NCI-H748 (cell line): ENCODE measurements at regions not wholly inside any gene's neighbourhood (a gene's known extent, or its start where the extent isn't known, plus 50 kb on each side); places are given as distances from the start of the nearest gene placed in this dataset.
A peak's percentile ranks its signal among the peaks of the same experiment; 100 is the strongest.

ENCODE experiments used
- DNase-seq: peaks from one replicate; lab custom pipeline; 2025; ENCODE audit not compliant: unreplicated experiment; lab: John Stamatoyannopoulos, UW

DNA sequence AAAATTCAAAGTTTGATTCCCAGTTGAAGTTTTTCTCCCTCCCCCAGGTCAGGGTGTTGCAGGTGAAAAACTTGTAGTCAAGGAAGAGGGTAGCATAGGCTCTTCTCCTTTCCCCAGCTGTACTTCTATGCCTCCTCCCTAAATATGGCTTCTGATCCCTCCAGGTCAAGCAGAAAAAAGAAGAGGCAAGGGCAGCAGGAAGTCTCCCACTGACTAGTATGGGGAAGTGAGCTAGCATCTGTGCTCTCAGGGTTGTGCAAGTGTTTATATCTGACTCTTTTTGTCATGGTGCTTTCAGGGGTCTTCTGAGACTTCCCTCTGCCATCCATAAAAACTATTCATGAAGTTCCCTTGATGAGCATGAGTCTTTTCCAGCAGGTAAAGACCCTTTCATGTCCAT is 76.0 kb downstream of the ATPSCKMT start:
- DNase-seq, result no peak

- DNase-seq, result no peak
These were observed 77.4 kb downstream of the ATPSCKMT start for GRCh38 chr5:10172247-10172646.

GRCh38 chr5:10169359-10169758 is 80.3 kb downstream of the ATPSCKMT start:
- DNase-seq, result no peak

DNA sequence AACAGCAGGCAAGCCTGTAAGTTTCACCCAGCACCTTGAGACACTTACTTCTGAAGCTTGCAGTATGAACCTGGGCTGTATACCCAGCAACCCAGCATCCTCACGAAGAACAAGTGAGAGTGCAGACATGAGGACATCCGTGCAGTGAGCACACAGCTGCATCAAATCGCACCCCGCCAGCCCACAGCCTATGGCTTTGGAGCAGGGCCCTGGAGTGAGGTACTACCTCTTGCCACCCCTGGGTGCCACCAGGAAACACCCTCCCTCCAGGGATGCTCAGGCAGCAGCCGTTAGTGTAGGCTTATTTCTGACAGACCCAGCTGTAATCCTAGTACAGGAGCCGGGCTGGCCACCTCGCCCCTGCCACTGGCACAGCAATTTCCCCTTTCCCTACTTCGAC is 81.4 kb downstream of the ATPSCKMT start:
- no peak for DNase-seq

GRCh38 chr5:10167806-10168205 is 81.9 kb downstream of the ATPSCKMT start:
- no peak for DNase-seq

- no peak for DNase-seq
These were observed 83.3 kb downstream of the ATPSCKMT start for GRCh38 chr5:10166392-10166791.

DNA sequence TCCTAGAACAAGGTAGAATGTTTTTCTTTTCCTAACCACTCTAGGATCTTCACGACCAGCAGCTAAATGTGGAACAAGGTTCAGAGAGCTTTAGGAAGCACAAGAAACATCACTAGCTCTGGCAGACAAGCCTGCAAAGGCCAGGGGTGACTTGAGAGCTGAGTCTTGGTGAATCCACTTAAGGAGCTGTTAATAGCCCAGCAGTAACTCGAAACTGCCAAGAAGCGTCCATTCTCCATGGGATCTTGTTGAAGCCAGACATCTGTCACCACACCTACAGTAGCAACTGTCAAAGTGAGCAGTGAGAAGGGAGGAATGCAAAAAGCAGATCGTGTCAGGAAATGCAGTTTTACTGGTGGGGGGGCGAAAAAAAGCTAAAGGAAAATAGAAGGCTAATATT is 87.2 kb downstream of the ATPSCKMT start:
- no peak for DNase-seq

- DNase-seq, result no peak
These were observed 87.9 kb downstream of the ATPSCKMT start for GRCh38 chr5:10161778-10162177.

GRCh38 chr5:10160241-10160640 is 89.4 kb downstream of the ATPSCKMT start:
- DNase-seq, result no peak

DNA sequence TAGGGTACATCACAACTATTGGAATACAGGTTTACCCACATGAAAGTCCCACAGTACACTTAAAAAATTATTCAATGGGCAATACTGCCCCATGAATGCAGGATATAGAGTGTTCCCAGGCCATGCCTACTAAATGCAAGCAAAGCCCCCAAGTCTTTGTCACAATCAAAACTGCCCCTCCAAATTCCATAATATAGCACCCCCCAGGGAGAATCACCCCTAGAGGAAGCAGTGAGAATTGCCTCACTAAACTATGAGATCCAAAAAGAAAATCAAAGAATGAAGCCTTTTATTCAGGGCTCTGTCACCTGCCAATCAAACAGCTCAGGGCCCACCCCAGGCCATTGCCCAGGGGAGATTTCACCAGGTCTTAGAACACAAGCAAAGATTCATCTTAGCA is 90.8 kb downstream of the ATPSCKMT start:
- DNase-seq, result no peak

DNA sequence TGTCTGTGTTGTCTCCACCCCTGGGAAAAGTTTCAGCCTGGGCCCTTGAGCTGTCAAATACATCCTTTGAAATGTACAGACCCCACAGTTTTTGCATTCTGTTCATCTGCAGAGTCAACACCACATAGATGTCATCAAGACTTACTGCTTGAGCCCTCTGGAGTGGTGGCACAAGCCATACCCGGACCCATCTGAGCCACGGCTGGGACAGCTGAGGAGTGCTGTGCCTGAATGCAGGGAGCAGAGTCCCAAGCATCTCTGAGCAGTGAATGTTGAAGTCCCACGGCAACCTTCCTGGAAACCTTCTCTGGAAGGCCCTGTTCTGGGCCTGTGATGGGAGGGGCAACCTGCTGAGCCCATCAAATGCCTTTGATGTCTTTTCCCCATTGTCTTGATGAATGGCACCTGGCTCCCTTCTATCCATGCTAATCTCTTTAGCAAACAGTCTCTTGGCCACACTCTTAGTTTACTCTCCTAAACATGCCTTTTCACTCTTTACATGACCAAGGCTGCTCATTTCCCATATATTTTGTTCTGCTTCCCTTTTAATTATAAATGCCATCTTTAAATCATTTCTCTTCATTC is 92.5 kb downstream of the ATPSCKMT start:
- peak; percentile 95 for DNase-seq

GRCh38 chr5:10155897-10156667 is 93.6 kb downstream of the ATPSCKMT start:
- no peak for DNase-seq

DNA sequence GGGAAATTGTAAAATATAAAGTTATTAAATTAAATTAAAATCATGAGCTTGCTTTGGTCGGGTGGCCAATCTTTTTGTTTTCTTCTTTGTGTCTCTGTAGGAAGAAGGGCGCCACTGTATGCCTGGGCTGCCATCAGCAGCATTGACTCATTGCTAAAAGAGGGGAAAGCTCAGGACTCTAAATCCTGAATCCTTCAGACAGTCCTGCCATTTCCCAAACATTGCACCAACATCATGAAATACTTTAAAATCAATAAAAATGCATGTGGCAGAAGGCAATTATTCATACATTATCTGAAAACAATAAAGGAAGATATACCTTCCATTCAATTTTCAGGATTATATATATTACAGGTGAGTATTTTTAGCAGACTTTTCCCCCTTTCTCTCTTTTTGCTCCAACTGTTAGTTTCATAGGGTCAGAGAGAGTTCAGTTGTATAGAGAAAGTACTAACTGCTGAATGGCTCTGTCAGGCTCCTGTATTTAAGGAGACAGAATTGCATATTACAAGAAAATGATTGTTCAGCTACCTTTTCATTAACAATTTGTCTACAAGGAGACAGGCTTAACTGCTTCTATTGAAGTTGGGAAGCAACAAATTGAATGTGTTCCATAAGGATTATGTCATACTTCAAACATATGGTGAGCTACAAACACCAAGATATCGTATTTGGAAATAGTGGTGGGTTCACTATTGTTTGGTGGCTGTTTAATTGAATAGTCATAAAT is 95.7 kb downstream of the ATPSCKMT start:
- no peak for DNase-seq

DNA sequence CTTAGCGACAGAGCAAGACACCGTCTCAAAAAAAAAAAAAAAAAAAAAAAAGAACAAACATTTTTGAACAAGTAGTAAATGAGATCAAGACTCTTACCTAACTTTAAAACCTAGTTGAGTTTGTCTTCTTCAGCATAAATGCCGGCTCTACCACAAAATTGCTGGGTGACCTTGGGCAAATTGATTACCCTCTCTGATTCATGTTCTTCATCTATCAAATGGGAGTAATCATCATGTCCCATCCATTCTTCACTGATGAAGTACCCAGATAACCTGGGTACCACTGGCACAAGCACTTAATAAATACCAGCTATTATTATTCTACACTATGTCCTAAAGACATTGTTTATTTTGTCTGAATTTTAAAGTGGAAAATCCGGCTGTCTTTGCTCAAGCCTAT is 96.3 kb downstream of the ATPSCKMT start:
- DNase-seq, result no peak

GRCh38 chr5:10151656-10152055 is 98.0 kb downstream of the ATPSCKMT start:
- DNase-seq, result no peak

DNA sequence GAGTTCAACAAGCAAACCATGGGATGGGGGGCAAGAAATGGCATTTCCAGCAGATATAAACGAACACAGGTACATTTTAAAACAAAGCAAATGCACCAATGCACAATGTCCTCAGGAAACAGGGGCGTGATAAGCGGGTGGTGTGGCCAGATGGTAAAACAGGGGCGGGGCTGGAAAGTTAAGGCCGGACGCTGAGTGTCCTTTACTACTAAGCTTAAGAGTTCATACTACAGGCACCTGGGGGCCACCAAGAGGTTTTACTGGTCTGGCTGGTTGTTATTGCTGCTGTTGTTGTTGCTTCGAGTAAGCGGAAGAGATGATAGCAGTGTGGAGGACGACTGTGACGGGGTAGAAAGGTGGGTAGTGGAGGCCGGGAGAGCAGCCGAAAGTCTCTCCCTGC is 99.8 kb downstream of the ATPSCKMT start:
- DNase-seq, result no peak

DNA sequence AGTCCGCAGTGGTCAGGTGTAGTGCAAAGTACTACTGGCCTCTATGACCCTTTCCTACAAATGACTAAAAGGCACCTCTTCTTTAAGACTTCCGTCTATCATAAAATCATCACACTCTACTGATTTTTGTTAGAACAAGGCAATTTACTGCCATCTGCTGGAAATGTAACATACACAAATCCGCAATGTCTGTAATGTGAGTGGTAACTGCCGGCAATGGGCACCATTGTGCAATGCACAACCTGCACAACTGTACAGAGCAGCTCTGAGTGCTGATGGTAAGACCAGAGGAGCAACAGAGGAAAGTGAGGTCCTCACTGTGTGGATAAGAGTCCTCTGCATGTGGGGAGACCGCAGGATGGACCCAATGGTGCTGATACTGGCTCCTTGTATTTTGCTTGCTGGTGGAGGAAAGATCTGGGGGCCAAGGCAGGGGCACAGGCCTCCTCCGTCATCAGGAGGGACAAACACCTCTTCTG is 103.7 kb downstream of the ATPSCKMT start:
- DNase-seq, result peak; percentile 69

GRCh38 chr5:10144040-10144439 is 105.6 kb downstream of the ATPSCKMT start:
- no peak for DNase-seq

- DNase-seq, result peak; percentile 75
These were observed 109.3 kb downstream of the ATPSCKMT start for GRCh38 chr5:10140195-10140973.

- no peak for DNase-seq
These were observed 111.2 kb downstream of the ATPSCKMT start for GRCh38 chr5:10138395-10139057.

DNA sequence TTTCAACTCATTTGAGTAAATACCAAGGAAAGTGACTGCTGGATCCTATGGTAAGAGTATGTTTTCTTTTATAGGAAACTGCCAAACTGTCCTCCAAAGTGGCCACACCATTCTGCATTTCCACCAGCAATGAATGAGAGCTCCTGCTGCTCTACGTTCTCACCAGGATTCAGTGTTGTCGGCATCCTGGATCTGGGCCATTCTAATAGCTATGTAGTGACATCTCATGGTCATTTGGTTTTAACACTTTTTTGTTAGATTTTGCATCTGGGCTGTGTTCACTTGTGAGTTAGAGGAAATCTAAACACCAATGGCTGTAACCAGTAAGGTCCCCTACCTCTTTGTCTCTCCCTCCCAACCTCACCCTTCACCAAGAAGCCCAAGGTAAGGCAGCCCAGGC is 115.9 kb downstream of the ATPSCKMT start:
- DNase-seq, result peak; percentile 70
